22Rv1 (cell line): ENCODE measurements at regions not wholly inside any gene's neighbourhood (a gene's known extent, or its start where the extent isn't known, plus 50 kb on each side); places are given as distances from the start of the nearest gene placed in this dataset.
A peak's percentile ranks its signal among the peaks of the same experiment; 100 is the strongest.

Experiments used
- H3K27ac ChIP-seq: fragments of 450-650 bp; 2 replicates; pipeline ENCODE4 v1.5.1; 2017
- ZFX ChIP-seq: fragments of 450-650 bp; IDR thresholded peaks from 2 replicates; pipeline ENCODE4 v1.6.1; 2017; ENCODE audit warnings: antibody characterized with exemption, borderline replicate concordance
- TF ChIP-seq, protein P1 (sequence below): fragments of 450-650 bp; IDR thresholded peaks from 2 replicates; pipeline ENCODE4 v1.5.1; 2017; ENCODE audit warnings: mild to moderate bottlenecking

- H3K27ac ChIP-seq: no peak overlapping the region
- TF ChIP-seq, protein P1, sequence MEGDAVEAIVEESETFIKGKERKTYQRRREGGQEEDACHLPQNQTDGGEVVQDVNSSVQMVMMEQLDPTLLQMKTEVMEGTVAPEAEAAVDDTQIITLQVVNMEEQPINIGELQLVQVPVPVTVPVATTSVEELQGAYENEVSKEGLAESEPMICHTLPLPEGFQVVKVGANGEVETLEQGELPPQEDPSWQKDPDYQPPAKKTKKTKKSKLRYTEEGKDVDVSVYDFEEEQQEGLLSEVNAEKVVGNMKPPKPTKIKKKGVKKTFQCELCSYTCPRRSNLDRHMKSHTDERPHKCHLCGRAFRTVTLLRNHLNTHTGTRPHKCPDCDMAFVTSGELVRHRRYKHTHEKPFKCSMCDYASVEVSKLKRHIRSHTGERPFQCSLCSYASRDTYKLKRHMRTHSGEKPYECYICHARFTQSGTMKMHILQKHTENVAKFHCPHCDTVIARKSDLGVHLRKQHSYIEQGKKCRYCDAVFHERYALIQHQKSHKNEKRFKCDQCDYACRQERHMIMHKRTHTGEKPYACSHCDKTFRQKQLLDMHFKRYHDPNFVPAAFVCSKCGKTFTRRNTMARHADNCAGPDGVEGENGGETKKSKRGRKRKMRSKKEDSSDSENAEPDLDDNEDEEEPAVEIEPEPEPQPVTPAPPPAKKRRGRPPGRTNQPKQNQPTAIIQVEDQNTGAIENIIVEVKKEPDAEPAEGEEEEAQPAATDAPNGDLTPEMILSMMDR: no peak
- no peak for TF ChIP-seq ZFX
Observed at GRCh38 chr7:156590212-156590611, 50.4 kb upstream of the RNF32 start.

DNA sequence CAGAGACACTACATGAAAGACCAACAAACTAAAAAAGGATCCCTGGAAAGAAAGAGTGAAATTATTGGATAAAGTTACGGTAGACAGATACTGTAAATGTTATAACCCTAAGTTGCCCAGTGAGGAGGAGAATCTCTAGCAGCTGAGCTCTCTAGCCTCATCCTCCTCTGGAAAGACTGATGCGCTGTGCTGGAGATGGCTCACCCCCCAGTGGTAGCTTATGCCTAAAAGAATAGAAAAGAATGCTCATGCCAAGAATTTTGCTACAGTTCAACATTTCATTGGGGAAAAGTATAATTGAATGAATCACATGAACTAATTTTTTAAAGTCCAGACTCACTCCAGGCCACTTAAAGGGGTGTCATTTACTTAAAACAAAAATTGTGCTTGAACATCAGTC is 50.8 kb upstream of the RNF32 start:
- no peak for TF ChIP-seq ZFX
- TF ChIP-seq, protein P1: no peak

GRCh38 chr7:156585926-156586325 is 54.6 kb upstream of the RNF32 start:
- TF ChIP-seq, protein P1: no peak
- no peak for TF ChIP-seq ZFX
- no peak overlapping the region for H3K27ac ChIP-seq

More for the DNA sequence above, 50.8 kb upstream of the RNF32 start:
- H3K27ac ChIP-seq: no peak overlapping the region

GRCh38 chr7:156585025-156585648 is 55.4 kb upstream of the RNF32 start:
- H3K27ac ChIP-seq: no peak overlapping the region
- no peak for TF ChIP-seq ZFX
- TF ChIP-seq, protein P1: no peak

DNA sequence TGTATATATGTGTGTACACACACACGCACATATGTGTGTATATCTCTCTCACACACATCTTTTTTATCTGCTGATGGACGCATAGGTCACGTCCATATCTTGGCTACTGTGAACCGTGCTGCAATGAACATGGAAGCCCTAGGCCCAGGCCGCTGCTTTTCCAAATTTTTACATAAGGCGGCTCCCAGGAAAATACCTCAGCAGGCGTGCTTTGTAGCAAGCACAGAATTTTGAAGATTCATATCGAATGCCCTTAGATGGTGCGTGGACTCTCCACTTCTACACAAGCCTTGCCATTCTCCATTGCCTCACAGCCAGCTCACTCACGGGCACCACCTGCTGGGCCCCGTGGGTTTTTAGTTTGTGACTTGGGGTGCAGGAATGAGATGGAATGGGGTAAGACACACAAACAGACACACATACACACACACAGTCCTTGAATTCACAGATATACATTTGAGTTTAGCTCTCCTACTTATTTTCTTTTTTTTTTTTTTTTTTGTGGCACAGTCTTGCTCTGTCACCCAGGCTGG is 57.9 kb upstream of the RNF32 start:
- TF ChIP-seq, protein P1: peak; percentile 26
- no peak for TF ChIP-seq ZFX
- no peak overlapping the region for H3K27ac ChIP-seq

DNA sequence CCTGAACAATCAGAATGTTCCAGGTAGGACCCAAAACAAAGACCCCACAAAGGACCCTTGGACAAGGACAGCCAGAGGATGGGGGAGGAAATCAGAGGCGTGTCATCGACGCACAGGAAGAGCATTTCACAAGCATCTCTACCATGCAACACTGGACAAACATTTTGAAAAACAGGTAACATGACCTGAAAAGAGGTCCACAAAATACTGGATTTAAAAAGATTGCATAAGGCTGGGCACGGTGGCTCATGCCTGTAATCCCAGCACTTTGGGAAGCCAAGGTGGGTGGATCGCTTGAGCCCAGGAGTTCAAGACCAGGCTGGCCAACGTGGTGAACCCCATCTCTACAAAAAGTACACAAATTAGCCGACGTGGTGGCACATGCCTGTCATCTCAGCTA is 60.5 kb upstream of the RNF32 start:
- no peak overlapping the region for H3K27ac ChIP-seq
- TF ChIP-seq, protein P1: no peak
- TF ChIP-seq ZFX: no peak

DNA sequence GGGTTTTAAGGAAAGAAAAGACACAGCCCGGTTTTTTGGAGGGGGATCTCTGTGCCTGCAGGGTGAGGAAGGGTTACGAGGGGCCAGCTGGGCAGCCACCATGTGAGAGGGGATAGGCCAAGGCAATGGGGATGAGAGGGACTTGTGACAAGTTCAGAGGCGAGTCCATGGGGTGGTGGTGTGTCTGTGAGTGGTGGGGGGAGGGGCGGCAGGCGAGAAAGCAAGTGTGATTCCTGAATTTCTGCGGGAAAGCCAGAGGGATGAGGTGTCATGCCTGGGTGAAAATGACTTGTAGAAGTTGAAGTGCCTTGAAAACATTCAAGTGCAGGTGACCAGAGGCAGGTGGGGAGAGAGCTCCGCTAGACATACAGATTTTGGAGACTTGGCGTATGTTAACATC is 61.0 kb upstream of the RNF32 start:
- TF ChIP-seq, protein P1: no peak
- TF ChIP-seq ZFX: no peak

More for the DNA sequence above, 61.0 kb upstream of the RNF32 start:
- H3K27ac ChIP-seq: no peak overlapping the region
